ENCODE measurements at regions not wholly inside any gene's neighbourhood (a gene's known extent, or its start where the extent isn't known, plus 50 kb on each side); places are given as distances from the start of the nearest gene placed in this dataset.

GRCh38 chr1:75984781-75985180, 52.6 kb upstream of the ASB17 start:
- Histone ChIP-seq H3K4me2 (no peak overlapping the region), H3K9me3 (no peaks in the 10 kb centered on the region), H3K4me1 (peaks cover 8% of the 10 kb centered on the region; the same call in 2 of the 3 replicates), H3K27ac (no peak overlapping the region), H3K4me3 (no peak overlapping the region)
- ChIA-PET CTCF (interaction anchor here (1.1 to 1.4 kb wide), 2 partner anchors 22 to 76 kb away, joined by 3 to 6 read pairs; no protein-coding TSS in a partner anchor), POLR2A (interaction anchor here (0.7 kb wide), 1 partner anchor 12 kb away, joined by 3 read pairs; no protein-coding TSS in a partner anchor)
- FAIRE-seq, result no peak
- TF ChIP-seq MAX (IDR thresholded peaks at IDR 0.05) (no peak), PHF8 (IDR thresholded peaks at IDR 0.05; ENCODE audit: borderline replicate concordance, low read depth) (no peak), JUNB (IDR thresholded peaks at IDR 0.05) (no peak), PBX3 (IDR thresholded peaks at IDR 0.05) (no peak), GATA3 (IDR thresholded peaks at IDR 0.05; ENCODE audit: borderline replicate concordance) (no peak), RFX5 (IDR thresholded peaks at IDR 0.05) (no peak), SMC3 (IDR thresholded peaks at IDR 0.05) (no peak), HOXB13 (CRISPR knock-in tag; IDR thresholded peaks at IDR 0.05; ENCODE audit: low read depth) (no peak)
- no peak for DNase-seq (ENCODE audit: low read depth in 1 of 2, low spot score in 1 of 2)
- WGBS (ENCODE audit: missing lambda C conversion rate), result 100% methylated on average over 1 of the region's 3 CpGs
- no peak for ATAC-seq

GRCh38 chr1:75985827-75986226, 53.6 kb upstream of the ASB17 start:
- ChIA-PET POLR2A (no interaction called here), CTCF (interaction anchor here (1.1 to 1.4 kb wide), 2 partner anchors 21 to 77 kb away, joined by 3 to 6 read pairs; no protein-coding TSS in a partner anchor)
- no peaks in the 10 kb centered on the region for H3K9me3 ChIP-seq
- H3K4me3 ChIP-seq, result no peak overlapping the region
- FAIRE-seq (no peak), ATAC-seq (peak; percentile 56 to 71; a peak in 3 of 6 replicates), DNase-seq (ENCODE audit: low read depth in 1 of 2, low spot score in 1 of 2) (peak; percentile 15 to 16)
- H3K4me2 ChIP-seq, result peak overlapping the region; percentile 40
- TF ChIP-seq CEBPB (IDR thresholded peaks at IDR 0.05) (peak; percentile 41 to 54; a peak in 2 of 4 replicates), RCOR1 (IDR thresholded peaks at IDR 0.05; ENCODE audit: low read depth, low read length) (no peak)
- WGBS (ENCODE audit: missing lambda C conversion rate), result 1% methylated on average over 4 of the region's 4 CpGs
- H3K27ac ChIP-seq, result peak overlapping the region in 1 of 2 experiments; percentile 22; a peak in 1 of 6 replicates
- H3K4me1 ChIP-seq, result peaks cover 8% of the 10 kb centered on the region; the same call in 2 of the 3 replicates

- no peak for FAIRE-seq
Measured at GRCh38 chr1:75986478-75986877, 54.3 kb upstream of the ASB17 start.

GRCh38 chr1:75989121-75989520, 56.9 kb upstream of the ASB17 start:
- 52% methylated on average over 3 of the region's 3 CpGs for WGBS (ENCODE audit: missing lambda C conversion rate)
- H3K4me3 ChIP-seq, result no peak overlapping the region
- peaks cover 8% of the 10 kb centered on the region; the same call in 2 of the 3 replicates for H3K4me1 ChIP-seq
- ATAC-seq, result no peak
- FAIRE-seq, result no peak
- H3K4me2 ChIP-seq, result no peak overlapping the region
- POLR2A ChIA-PET, result no interaction called here
- CTCF ChIA-PET, result no interaction called here
- TF ChIP-seq POLR2A (IDR thresholded peaks at IDR 0.05; ENCODE audit: low read length) (no peak), HEYL (CRISPR knock-in tag; IDR thresholded peaks at IDR 0.05) (no peak), MYC (IDR thresholded peaks at IDR 0.05; ENCODE audit: borderline replicate concordance, low read length) (no peak), CTCF (IDR thresholded peaks at IDR 0.05) (no peak), E2F6 (IDR thresholded peaks at IDR 0.05; ENCODE audit: borderline replicate concordance, low read depth) (no peak), ZC3H11A (IDR thresholded peaks at IDR 0.05) (no peak), FOSL2 (IDR thresholded peaks at IDR 0.05) (no peak), FOSL2 (CRISPR knock-in tag; IDR thresholded peaks at IDR 0.05) (no peak), HMGXB4 (CRISPR knock-in tag; IDR thresholded peaks at IDR 0.05; ENCODE audit: borderline replicate concordance) (no peak), ATOH8 (CRISPR knock-in tag; IDR thresholded peaks at IDR 0.05; ENCODE audit: low read depth) (no peak), ESRRA (IDR thresholded peaks at IDR 0.05; ENCODE audit: borderline replicate concordance, low read length) (no peak)
- H3K27ac ChIP-seq, result no peak overlapping the region
- no peak for DNase-seq (ENCODE audit: low read depth in 1 of 2, low spot score in 1 of 2)
- no peaks in the 10 kb centered on the region for H3K9me3 ChIP-seq

More at GRCh38 chr1:75986478-75986877, 54.3 kb upstream of the ASB17 start:
- POLR2A ChIA-PET, result no interaction called here
- H3K4me2 ChIP-seq, result peak overlapping the region; percentile 40; the same call in 2 of the 3 replicates
- no peak overlapping the region; a peak in 1 of 6 replicates for H3K27ac ChIP-seq
- CTCF ChIA-PET, result no interaction called here
- H3K4me3 ChIP-seq, result no peak overlapping the region
- H3K4me1 ChIP-seq, result peaks cover 8% of the 10 kb centered on the region; the same call in 2 of the 3 replicates
- no peak for TF ChIP-seq CEBPB (IDR thresholded peaks at IDR 0.05)
- DNase-seq (ENCODE audit: low read depth in 1 of 2, low spot score in 1 of 2) (no peak), ATAC-seq (no peak)
- H3K9me3 ChIP-seq, result no peaks in the 10 kb centered on the region
